A673 (cell line): ENCODE measurements at regions not wholly inside any gene's neighbourhood (a gene's known extent, or its start where the extent isn't known, plus 50 kb on each side); places are given as distances from the start of the nearest gene placed in this dataset.

Source experiments
- BruUV-seq: library from RNA; stranded (reverse); fragments of 400-500 nt; replicated peaks from 2 replicates; lab custom pipeline; 2021; lab: Mats Ljungman, UMichigan
- CTCF ChIA-PET: fragments of 300-600 bp; sonication (Branson Sonifier 250); formaldehyde crosslinking; loops from one replicate; lab custom pipeline; 2022; ENCODE audit warnings: antibody characterized with exemption; lab: Charles Lee
- POLR2A ChIA-PET: fragments of 300-600 bp; sonication (Branson Sonifier 250); formaldehyde crosslinking; loops from one replicate; lab custom pipeline; 2022; ENCODE audit warnings: antibody characterized with exemption; ENCODE audit not compliant: low non-redundant PET; lab: Charles Lee
- DNase-seq: peaks from one replicate; pipeline ENCODE4 v3.0.0-alpha.2; 2015; ENCODE audit warnings: low spot score
- H3K27ac ChIP-seq: fragments of 200-600 bp; sonication (generic); 2 replicates; pipeline ENCODE4 v1.5.1; 2016; ENCODE audit warnings: mixed run types, low read depth, mild to moderate bottlenecking, mixed read lengths, antibody characterized with exemption, low read length; ENCODE audit not compliant: poor library complexity, severe bottlenecking
- H3K27me3 ChIP-seq: fragments of 200-600 bp; sonication (generic); replicated peaks from 2 replicates; pipeline ENCODE4 v1.6.1; 2017; ENCODE audit warnings: mixed run types, low read depth, mild to moderate bottlenecking, mixed read lengths, antibody characterized with exemption, low read length; ENCODE audit not compliant: insufficient read depth, poor library complexity
- H3K36me3 ChIP-seq: fragments of 200-600 bp; sonication (generic); 2 replicates; pipeline ENCODE4 v1.6.1; 2016; ENCODE audit warnings: mixed run types, mild to moderate bottlenecking, mixed read lengths, antibody characterized with exemption, low read length; ENCODE audit not compliant: insufficient read depth, poor library complexity, severe bottlenecking
- H3K4me1 ChIP-seq: fragments of 200-600 bp; sonication (generic); 2 replicates; pipeline ENCODE4 v1.6.1; 2017; ENCODE audit warnings: mixed run types, mild to moderate bottlenecking, mixed read lengths, antibody characterized with exemption, low read length; ENCODE audit not compliant: insufficient read depth, poor library complexity, severe bottlenecking
- H3K4me3 ChIP-seq: fragments of 200-600 bp; sonication (generic); 2 replicates; pipeline ENCODE4 v1.5.1; 2016; ENCODE audit warnings: low read depth, mixed run types, mild to moderate bottlenecking, mixed read lengths, low read length; ENCODE audit not compliant: poor library complexity, severe bottlenecking
- H3K9me3 ChIP-seq: fragments of 200-600 bp; sonication (generic); 2 replicates; pipeline ENCODE4 v1.6.1; 2016; ENCODE audit warnings: mixed run types, low read depth, mild to moderate bottlenecking, mixed read lengths, antibody characterized with exemption, low read length; ENCODE audit not compliant: poor library complexity, severe bottlenecking
- EZH2 ChIP-seq: fragments of 200-600 bp; sonication (generic); IDR thresholded peaks from 2 replicates; pipeline ENCODE4 v1.6.1; 2017; ENCODE audit warnings: borderline replicate concordance, low read depth, mild to moderate bottlenecking, mixed read lengths, antibody characterized with exemption, low read length; ENCODE audit not compliant: poor library complexity, severe bottlenecking
- intact Hi-C: fragments of 100-400 bp; cut with micrococcal nuclease; formaldehyde crosslinking; loops from one replicate; pipeline ENCODE4 v1.10.0; 2022; ENCODE audit not compliant: unreplicated experiment
- TF ChIP-seq, protein P1 (sequence below): fragments of 300-800, 200-600 bp; sonication (generic); conservative IDR thresholded peaks from 2 replicates; pipeline ENCODE4 v1.5.1; 2017; ENCODE audit warnings: low read depth, mild to moderate bottlenecking, antibody characterized with exemption, low read length, moderate library complexity, mixed read lengths

DNA sequence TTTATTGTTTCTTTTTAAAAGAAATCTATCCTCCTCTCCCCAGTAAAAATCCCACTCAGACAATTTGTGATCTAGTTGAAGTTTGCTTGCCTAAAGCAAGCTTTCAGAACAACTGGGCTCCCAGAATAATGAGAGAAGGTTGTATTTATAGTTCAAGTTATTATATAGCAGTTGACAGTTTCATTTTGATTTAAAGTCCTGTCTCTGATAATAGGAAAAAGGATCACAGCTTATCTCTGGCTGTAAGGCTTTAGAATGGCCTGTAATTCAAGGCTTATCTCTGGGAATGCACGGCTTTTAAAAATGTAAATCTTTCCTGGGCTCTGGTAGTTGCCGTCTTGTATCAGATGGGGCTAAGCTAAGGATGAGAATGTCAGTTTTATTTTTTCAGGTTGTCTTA lies 123.3 kb upstream of the TMTC4 start:
- DNase-seq: no peak
- intact Hi-C loops: no loop called here
- no peaks in the 10 kb centered on the region for H3K4me1 ChIP-seq
- no peaks in the 10 kb centered on the region for H3K27me3 ChIP-seq
- CTCF ChIA-PET: no interaction called here
- POLR2A ChIA-PET: no interaction called here
- H3K27ac ChIP-seq: no peak overlapping the region
- H3K4me3 ChIP-seq: no peak overlapping the region
- BruUV-seq: no TSS peak
- no peaks in the 10 kb centered on the region for H3K36me3 ChIP-seq
- TF ChIP-seq, protein P1, sequence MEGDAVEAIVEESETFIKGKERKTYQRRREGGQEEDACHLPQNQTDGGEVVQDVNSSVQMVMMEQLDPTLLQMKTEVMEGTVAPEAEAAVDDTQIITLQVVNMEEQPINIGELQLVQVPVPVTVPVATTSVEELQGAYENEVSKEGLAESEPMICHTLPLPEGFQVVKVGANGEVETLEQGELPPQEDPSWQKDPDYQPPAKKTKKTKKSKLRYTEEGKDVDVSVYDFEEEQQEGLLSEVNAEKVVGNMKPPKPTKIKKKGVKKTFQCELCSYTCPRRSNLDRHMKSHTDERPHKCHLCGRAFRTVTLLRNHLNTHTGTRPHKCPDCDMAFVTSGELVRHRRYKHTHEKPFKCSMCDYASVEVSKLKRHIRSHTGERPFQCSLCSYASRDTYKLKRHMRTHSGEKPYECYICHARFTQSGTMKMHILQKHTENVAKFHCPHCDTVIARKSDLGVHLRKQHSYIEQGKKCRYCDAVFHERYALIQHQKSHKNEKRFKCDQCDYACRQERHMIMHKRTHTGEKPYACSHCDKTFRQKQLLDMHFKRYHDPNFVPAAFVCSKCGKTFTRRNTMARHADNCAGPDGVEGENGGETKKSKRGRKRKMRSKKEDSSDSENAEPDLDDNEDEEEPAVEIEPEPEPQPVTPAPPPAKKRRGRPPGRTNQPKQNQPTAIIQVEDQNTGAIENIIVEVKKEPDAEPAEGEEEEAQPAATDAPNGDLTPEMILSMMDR: no peak
- TF ChIP-seq EZH2: no peak
- no peaks in the 10 kb centered on the region for H3K9me3 ChIP-seq

DNA sequence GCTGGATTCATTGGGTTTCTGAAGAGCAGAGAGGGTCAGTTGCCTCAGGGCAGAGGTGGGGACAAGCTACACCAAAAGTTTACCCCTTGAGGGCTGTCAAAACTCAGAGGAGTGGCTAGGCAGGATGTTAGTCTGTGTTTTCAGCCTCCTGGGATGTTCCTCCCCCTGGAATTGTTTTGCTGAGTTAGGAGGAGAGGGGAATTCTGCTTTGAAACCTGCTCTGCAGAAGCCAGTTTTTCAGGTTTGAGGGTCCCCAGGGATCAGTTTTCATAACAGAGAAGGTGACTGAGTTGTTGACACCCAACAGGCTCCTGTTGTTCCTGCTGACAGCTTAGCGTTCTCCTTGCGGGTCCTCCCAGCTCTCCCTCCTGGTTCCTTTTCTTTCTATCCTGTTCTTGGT lies 121.9 kb upstream of the TMTC4 start:
- Histone ChIP-seq H3K27me3 (no peaks in the 10 kb centered on the region), H3K4me3 (no peak overlapping the region), H3K36me3 (no peaks in the 10 kb centered on the region), H3K9me3 (no peaks in the 10 kb centered on the region), H3K27ac (no peak overlapping the region), H3K4me1 (no peaks in the 10 kb centered on the region)
- intact Hi-C loops: no loop called here
- TF ChIP-seq EZH2: no peak
- TF ChIP-seq, protein P1: no peak
- DNase-seq: no peak
- ChIA-PET CTCF (no interaction called here), POLR2A (no interaction called here)
- BruUV-seq: no TSS peak

DNA sequence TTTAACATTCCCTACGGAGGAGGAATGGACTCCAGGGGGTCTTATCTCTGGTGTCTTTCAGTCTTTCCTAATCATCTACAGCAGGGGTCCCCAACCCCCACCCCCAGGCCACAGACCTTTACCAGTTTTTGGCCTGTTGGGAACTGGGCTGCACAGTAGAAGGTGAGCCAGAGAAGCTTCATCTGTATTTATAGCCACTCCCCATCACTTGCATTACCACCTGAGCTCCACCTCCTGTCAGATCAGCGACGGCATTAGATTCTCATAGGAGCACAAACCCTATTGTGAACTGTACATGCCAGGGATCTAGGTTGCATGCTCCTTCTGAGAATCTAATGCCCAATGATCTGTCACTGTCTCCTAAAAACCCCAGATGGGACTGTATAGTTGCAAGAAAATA lies 120.0 kb upstream of the TMTC4 start:
- no peak overlapping the region for H3K4me3 ChIP-seq
- no peaks in the 10 kb centered on the region for H3K9me3 ChIP-seq
- ChIA-PET CTCF (no interaction called here), POLR2A (no interaction called here)
- H3K36me3 ChIP-seq: no peaks in the 10 kb centered on the region
- no peaks in the 10 kb centered on the region for H3K27me3 ChIP-seq
- H3K4me1 ChIP-seq: no peaks in the 10 kb centered on the region
- no peak for DNase-seq
- H3K27ac ChIP-seq: no peak overlapping the region
- BruUV-seq: no TSS peak
- TF ChIP-seq, protein P1: no peak
- no peak for TF ChIP-seq EZH2
- intact Hi-C loops: no loop called here
